ENCODE measurements at regions not wholly inside any gene's neighbourhood (a gene's known extent, or its start where the extent isn't known, plus 50 kb on each side); places are given as distances from the start of the nearest gene placed in this dataset.

DNA sequence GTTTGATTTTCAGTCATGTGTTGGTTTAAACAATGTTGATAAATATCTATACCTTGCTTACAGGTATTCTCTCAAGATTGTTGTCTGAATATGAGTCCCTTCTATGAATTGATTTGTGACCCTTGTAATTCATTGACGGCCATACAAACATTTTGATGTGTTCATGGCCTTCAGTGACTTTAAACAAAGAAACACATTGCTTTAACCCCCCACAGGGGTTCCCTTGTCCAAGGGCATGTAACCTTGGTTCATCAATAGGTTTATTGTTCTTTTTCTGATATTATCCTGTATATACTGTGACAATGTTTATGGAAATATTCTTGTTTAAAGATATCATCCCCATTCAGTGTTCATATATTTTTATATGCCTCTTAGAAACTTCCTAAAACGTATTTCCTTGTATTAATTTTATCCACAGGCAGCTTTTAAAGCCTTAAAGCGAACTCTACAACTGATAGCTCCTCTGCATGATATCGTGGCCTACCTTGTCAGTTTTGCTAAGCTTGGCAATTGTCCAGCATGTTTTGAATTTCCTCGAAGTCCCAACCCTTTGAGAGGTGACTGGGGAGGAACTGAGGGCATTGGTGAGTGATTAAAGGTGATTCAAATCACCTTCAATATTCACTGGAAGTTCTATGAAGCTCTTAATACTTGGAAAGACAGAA lies 87.0 kb downstream of the CD164 start:
- DNase-seq, result no peak

DNA sequence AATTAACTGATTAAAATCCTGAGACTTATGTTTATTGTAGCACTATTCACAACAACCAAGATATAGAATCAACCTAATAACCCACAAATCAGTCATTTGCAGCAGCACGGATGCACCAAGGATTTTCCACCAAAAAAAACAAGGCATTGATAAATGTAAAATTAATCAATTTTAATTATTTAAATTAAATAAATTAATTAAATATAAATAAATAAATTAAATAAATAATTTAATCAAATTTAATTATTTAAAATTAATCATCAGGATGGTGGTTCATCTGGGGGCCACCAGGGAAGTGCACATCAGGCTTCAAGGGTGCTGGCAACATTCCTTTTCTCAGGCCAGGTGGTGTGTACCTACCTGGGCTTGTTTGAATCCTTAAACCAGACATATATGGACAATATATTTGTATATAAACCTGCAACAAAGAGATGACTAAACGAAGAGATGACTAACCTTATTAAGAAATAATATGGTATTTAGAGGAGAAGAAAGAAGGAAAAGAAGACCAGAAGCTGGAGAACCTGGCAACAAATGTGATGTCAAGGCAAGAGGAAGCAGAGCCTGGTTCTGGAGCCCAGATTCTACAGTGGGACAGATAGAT lies 89.2 kb downstream of the CD164 start:
- DNase-seq, result no peak

- no peak for DNase-seq
Observed at GRCh38 chr6:109292420-109292819, 89.8 kb downstream of the CD164 start.

GRCh38 chr6:109291902-109292301 lies 90.4 kb downstream of the CD164 start:
- no peak for DNase-seq

- DNase-seq, result no peak
Observed at GRCh38 chr6:109290143-109290931, 91.9 kb downstream of the CD164 start.

DNA sequence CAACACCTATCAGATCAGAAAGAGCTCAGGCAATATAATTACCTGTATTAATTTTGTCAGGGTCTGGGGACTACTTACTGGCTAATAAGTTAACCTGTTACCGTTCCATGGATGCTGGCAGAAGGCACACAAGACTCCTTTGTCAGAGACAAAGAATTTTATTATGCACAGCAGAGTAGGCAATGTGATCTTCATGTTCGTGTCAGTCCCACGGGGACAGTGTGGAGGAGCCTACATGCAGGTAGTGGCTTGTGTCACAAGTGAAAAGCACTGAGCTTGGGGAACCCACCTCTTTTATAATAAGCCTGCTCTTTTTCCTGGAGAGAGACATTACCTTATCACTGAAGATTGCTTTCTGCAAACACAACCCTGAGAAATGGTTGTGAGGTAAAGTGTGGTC lies 96.9 kb downstream of the CD164 start:
- DNase-seq, result no peak

DNA sequence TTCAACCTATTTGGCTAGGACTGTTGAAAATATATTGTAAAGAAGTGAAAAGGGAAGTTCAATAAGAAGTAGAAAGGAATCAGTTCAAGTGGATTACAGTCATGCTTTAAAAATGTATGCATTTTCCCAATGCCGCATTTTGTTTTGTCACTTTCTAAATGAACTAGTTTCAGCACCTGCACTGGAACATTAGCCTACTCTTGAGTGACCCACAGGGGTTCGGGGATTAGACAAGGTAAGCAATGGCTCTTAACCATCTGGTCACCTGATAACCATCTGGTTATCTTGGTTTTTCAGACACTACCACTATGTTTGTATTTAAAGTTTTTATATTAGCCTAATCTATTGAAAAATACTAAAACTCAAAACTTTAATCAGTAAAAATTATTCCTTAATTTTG lies 97.6 kb downstream of the CD164 start:
- no peak for DNase-seq

GRCh38 chr6:109282756-109283155 lies 99.5 kb downstream of the CD164 start:
- DNase-seq, result no peak

GRCh38 chr6:109279628-109280027 lies 102.6 kb downstream of the CD164 start:
- no peak for DNase-seq

- DNase-seq, result no peak
Observed at GRCh38 chr6:109271622-109272021, 110.6 kb downstream of the CD164 start.

GRCh38 chr6:109269953-109270517 lies 112.2 kb downstream of the CD164 start:
- DNase-seq, result no peak

- no peak for DNase-seq
Observed at GRCh38 chr6:109269057-109269456, 113.2 kb downstream of the CD164 start.

GRCh38 chr6:109265530-109265929 lies 116.7 kb downstream of the CD164 start:
- no peak for DNase-seq

DNA sequence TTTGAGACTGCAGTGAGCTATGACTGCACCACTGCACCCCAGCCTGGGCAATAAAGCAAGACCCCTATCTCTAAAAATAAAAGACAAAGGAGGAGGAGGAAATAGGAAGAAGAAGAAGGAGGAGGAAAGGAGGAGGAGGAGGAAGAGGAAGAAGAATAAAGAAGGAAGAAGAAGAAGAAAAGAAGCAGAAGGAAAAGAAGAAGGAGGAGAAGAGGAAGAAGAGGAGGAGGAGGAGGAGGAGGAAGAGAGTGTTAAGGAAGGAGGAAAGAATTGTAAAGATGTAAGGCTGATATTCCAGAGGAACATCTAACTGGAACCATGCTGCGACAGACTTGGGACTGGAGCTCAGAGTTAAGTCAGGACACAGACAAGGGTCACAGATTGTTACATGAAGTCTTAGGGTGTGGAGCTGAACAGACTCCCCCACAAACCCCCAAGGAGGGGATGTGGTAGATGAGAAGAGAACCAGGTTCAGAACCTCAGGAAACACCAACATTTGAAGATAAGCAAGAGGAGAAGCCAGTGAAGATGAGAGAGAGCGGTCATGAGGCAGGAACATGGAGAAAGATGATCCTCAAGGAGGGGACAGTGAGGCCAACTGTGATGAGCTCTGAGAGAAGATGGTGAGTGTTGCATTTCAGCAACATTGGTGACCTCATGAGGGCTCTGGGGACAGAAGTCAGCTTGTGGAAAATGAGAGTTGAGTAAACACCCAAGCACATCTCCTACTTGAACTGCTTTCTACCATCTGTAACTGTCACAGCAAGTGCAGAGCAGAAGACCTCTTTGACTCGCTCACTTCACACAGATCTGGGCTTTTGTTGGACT lies 118.2 kb downstream of the CD164 start:
- DNase-seq, result no peak

- no peak for DNase-seq
Observed at GRCh38 chr6:109262261-109262660, 120.0 kb downstream of the CD164 start.

DNA sequence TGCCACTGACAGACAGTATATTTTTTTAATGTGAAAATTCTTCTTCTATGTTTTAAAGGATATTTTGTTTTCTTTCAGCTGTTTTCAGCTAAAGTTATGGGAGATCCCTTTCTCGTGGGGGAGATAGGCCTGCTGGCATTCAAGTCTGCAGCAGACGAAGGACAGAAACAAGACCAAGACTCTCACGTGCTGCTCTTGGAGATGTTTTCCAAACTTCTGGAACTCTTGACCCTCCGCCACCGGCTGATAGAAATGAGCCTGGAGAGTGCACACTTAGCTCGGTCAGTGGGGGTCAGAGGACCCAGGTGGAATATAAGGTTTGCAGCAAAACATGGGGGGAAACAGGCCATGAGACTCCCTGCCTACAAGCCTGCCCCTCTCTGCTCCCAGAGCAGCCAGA lies 120.5 kb downstream of the CD164 start:
- DNase-seq, result no peak

DNA sequence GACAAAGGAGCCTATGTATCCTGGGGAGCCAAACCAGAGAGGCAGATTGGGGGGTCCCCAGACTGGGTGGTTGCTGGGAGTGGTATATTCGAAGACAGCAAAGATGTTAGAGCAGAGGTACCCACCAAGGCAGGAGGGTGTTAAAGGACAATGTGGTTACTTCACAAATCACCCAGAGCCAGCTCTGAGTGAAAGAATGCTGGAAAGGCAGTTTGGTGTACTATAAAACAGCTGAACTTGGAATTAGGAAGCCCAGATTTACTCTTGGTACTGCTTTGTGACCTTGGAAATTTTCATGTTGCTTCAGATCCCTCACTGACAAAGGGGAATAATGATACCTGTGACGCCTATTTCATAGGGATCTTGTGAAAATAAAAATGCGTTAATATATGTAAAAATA lies 121.6 kb downstream of the CD164 start:
- DNase-seq, result no peak

DNA sequence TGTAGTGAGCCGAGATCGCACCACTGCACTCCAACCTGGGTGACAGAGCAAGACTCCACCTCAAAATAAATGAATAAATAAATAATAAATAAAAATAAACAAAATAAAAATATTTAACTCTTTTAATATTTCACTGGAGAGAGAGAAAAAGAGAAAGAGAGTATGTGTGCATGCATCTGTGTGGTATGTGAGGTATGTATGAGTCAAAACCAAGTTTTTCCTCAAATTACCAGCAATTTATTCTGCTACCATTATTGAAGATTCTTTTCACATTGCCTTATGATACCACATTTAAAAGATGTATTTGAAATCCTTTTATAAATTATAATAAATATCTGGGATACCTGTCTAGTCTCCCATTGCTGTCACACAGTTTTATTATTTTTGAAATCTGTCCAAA lies 122.1 kb downstream of the CD164 start:
- no peak for DNase-seq

DNA sequence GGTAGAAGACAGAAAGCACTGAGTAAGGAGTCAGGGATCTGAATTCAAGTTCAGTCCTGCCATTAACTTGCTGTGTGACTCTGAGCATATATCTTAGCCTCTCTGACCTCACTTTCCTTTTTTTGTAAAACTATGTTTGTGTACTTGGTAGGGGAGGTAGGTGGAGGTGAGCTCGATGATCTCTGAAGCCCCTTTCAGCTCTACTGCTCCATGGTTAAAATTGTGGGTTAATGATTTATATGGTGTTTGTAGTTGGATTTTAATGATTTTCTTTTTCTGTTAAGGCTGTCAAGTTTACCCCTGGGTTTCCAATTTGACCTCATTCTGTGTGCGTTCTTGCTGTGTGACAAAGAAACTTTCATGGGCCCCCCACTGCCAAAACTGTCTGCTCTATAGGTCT lies 124.1 kb downstream of the CD164 start:
- DNase-seq, result no peak

- no peak for DNase-seq
Observed at GRCh38 chr6:109257494-109257893, 124.8 kb downstream of the CD164 start.

DNA sequence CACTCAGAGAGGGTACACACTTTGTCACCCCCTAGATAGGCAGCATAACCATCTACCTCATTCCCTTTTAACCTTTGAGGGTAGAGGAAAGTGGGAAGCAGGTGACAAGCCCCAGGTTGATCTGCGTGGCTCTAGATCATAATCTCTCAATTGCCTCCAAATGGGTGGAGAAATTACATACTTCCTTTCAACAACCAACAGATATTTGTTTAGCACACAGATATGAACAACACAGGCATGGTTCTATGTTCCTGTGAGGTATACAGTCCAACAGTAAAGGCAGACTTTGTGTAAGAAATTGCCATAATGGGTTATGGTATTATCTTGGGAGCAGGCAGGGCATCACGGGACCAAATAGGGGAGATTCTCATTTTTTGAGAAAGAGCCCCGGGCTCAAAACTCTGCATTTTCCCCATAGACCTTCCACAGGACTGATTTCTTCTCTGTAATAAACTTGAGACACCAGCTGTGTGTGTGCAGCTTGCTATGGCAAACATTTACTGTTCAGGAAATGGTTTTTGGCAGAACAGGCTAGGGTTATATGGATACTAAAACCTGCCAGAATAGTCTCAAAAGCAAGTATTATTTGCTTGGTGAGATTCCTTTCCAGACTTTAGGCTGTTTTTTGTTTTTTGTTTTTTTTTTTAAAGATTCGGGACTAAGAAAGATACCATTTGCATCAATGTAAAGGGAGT lies 126.2 kb downstream of the CD164 start:
- no peak for DNase-seq

- DNase-seq, result no peak
Observed at GRCh38 chr6:109255087-109255486, 127.2 kb downstream of the CD164 start.
